Head of caudate nucleus (tissue), 42 donors: ENCODE measurements at regions not wholly inside any gene's neighbourhood (a gene's known extent, or its start where the extent isn't known, plus 50 kb on each side); places are given as distances from the start of the nearest gene placed in this dataset.

Experiments used
- DNase-seq, 42 donors: peaks; one replicate each; pipeline versions ENCODE4 v3.0.0 to v3.0.0-alpha.2; 2020 to 2021; ENCODE audit warnings: mixed read lengths in 7 of 42
- intact Hi-C: fragments of 100-400 bp; cut with DNase I; formaldehyde crosslinking; loops from one replicate; pipeline ENCODE4 v1.15.0; 2022

- intact Hi-C loops, result no loop called here
- no peak for DNase-seq
These were observed 313.0 kb upstream of the PLXNA2 start for GRCh38 chr1:208557046-208557722.

- no peak for DNase-seq
- intact Hi-C loops, result no loop called here
These were observed 313.5 kb upstream of the PLXNA2 start for GRCh38 chr1:208557723-208558094.

- DNase-seq, result no peak
- intact Hi-C loops, result no loop called here
These were observed 315.6 kb upstream of the PLXNA2 start for GRCh38 chr1:208559597-208560329.

GRCh38 chr1:208562151-208562960, 318.2 kb upstream of the PLXNA2 start:
- no peak for DNase-seq
- intact Hi-C loops, result no loop called here

GRCh38 chr1:208564466-208564865, 320.3 kb upstream of the PLXNA2 start:
- intact Hi-C loops, result no loop called here
- no peak for DNase-seq

- intact Hi-C loops, result no loop called here
- no peak for DNase-seq
These were observed 321.7 kb upstream of the PLXNA2 start for GRCh38 chr1:208565756-208566440.

- intact Hi-C loops, result no loop called here
- no peak for DNase-seq
These were observed 325.0 kb upstream of the PLXNA2 start for GRCh38 chr1:208569181-208569580.

GRCh38 chr1:208570362-208570761, 326.2 kb upstream of the PLXNA2 start:
- intact Hi-C loops, result no loop called here
- no peak for DNase-seq

- intact Hi-C loops, result no loop called here
- DNase-seq, result peak in 2 of 42 donors; percentile 9 to 41
These were observed 332.2 kb upstream of the PLXNA2 start for GRCh38 chr1:208576425-208576824.

GRCh38 chr1:208577381-208577905, 333.3 kb upstream of the PLXNA2 start:
- DNase-seq, result no peak
- intact Hi-C loops, result no loop called here

- intact Hi-C loops, result no loop called here
- DNase-seq, result no peak
These were observed 337.0 kb upstream of the PLXNA2 start for GRCh38 chr1:208581209-208581608.

- no peak for DNase-seq
- intact Hi-C loops, result no loop called here
These were observed 337.5 kb upstream of the PLXNA2 start for GRCh38 chr1:208581667-208582066.

GRCh38 chr1:208584167-208584755, 340.1 kb upstream of the PLXNA2 start:
- intact Hi-C loops, result no loop called here

GRCh38 chr1:208587110-208587509, 342.9 kb upstream of the PLXNA2 start:
- DNase-seq, result no peak
- intact Hi-C loops, result no loop called here

More at GRCh38 chr1:208584167-208584755, 340.1 kb upstream of the PLXNA2 start:
- DNase-seq, result no peak

GRCh38 chr1:208593306-208594006, 349.3 kb upstream of the PLXNA2 start:
- no peak for DNase-seq
- intact Hi-C loops, result no loop called here

- no peak for DNase-seq
- intact Hi-C loops, result no loop called here
These were observed 351.1 kb upstream of the PLXNA2 start for GRCh38 chr1:208595236-208595635.

- intact Hi-C loops, result no loop called here
- no peak for DNase-seq
These were observed 351.6 kb upstream of the PLXNA2 start for GRCh38 chr1:208595745-208596144.

- intact Hi-C loops, result no loop called here
- no peak for DNase-seq
These were observed 353.4 kb upstream of the PLXNA2 start for GRCh38 chr1:208597571-208597970.
